IMR-90 (cell line): ENCODE measurements at regions not wholly inside any gene's neighbourhood (a gene's known extent, or its start where the extent isn't known, plus 50 kb on each side); places are given as distances from the start of the nearest gene placed in this dataset.

Experiments
- ATAC-seq: fragments of 200-7000 bp; cut with Tn5 transposase; 2 replicates; pipeline ENCODE4 v1.9.1; 2020; ENCODE audit warnings: low read depth, mild to moderate bottlenecking, moderate library complexity
- BruUV-seq: library from RNA; stranded (reverse); fragments of 400-500 nt; replicated peaks from 2 replicates; lab custom pipeline; 2021; lab: Mats Ljungman, UMichigan
- CTCF ChIA-PET: fragments of 300-600 bp; formaldehyde crosslinking; extraction: SDS; loops from one replicate; lab custom pipeline; 2021; ENCODE audit warnings: antibody characterized with exemption; lab: Yijun Ruan, JAX
- POLR2A ChIA-PET: fragments of 300-600 bp; sonication (Branson Sonifier 250); formaldehyde crosslinking; loops from one replicate; lab custom pipeline; 2022; ENCODE audit warnings: antibody characterized with exemption; ENCODE audit not compliant: unreplicated experiment; lab: Charles Lee
- DNase-seq: peaks from one replicate; pipeline ENCODE4 v3.0.0; 2013
- H2AFZ ChIP-seq: replicated peaks from 2 replicates; pipeline ENCODE3; 2013; ENCODE audit warnings: low read length, mild to moderate bottlenecking; ENCODE audit not compliant: poor library complexity
- H2AK5ac ChIP-seq: 2 replicates; pipeline ENCODE4 v1.6.1; 2013; ENCODE audit warnings: low read depth, low read length, inconsistent platforms
- H2AK9ac ChIP-seq: replicated peaks from 2 replicates; pipeline ENCODE3; 2013; ENCODE audit warnings: mild to moderate bottlenecking, low read depth, low read length, moderate library complexity; ENCODE audit not compliant: poor library complexity
- H2BK120ac ChIP-seq: 2 replicates; pipeline ENCODE4 v1.6.1; 2013; ENCODE audit warnings: low read depth, low read length, inconsistent platforms
- H2BK15ac ChIP-seq: 3 replicates; pipeline ENCODE4 v1.6.1; 2013; ENCODE audit warnings: low read depth, low read length, inconsistent platforms
- H2BK20ac ChIP-seq: 2 replicates; pipeline ENCODE4 v1.6.1; 2013; ENCODE audit warnings: low read depth, mild to moderate bottlenecking, inconsistent platforms, low read length, moderate library complexity
- H2BK5ac ChIP-seq: 2 replicates; pipeline ENCODE4 v1.6.1; 2013; ENCODE audit warnings: mild to moderate bottlenecking, low read depth, low read length, inconsistent platforms; ENCODE audit not compliant: poor library complexity, severe bottlenecking
- H3K14ac ChIP-seq: replicated peaks from 2 replicates; pipeline ENCODE4 v1.6.1; 2013; ENCODE audit warnings: low read depth, low read length, inconsistent platforms
- H3K18ac ChIP-seq: 2 replicates; pipeline ENCODE4 v1.6.1; 2013; ENCODE audit warnings: low read depth, low read length, control low read depth
- H3K23ac ChIP-seq: 2 replicates; pipeline ENCODE4 v1.6.1; 2013; ENCODE audit warnings: low read depth, low read length, inconsistent platforms
- H3K27ac ChIP-seq: 2 replicates; pipeline ENCODE4 v1.5.1; 2013; ENCODE audit warnings: mild to moderate bottlenecking, control low read depth, low read length; ENCODE audit not compliant: insufficient read depth
- H3K27me3 ChIP-seq: 2 replicates; pipeline ENCODE4 v1.6.1; 2013; ENCODE audit warnings: low read length; ENCODE audit not compliant: control insufficient read depth, insufficient read depth
- H3K36me3 ChIP-seq: 2 replicates; pipeline ENCODE4 v1.6.1; 2013; ENCODE audit warnings: low read length, mixed read lengths; ENCODE audit not compliant: control insufficient read depth, insufficient read depth
- H3K4ac ChIP-seq: 2 replicates; pipeline ENCODE4 v1.6.1; 2013; ENCODE audit warnings: low read depth, low read length, inconsistent platforms
- H3K4me1 ChIP-seq: 2 replicates; pipeline ENCODE4 v1.6.1; 2013; ENCODE audit warnings: low read length, mixed read lengths; ENCODE audit not compliant: control insufficient read depth, insufficient read depth
- H3K4me2 ChIP-seq: 2 replicates; pipeline ENCODE4 v1.6.1; 2013; ENCODE audit warnings: low read depth, mild to moderate bottlenecking, control low read depth, low read length, moderate library complexity
- H3K4me3 ChIP-seq: 2 replicates; pipeline ENCODE4 v1.5.1; 2013; ENCODE audit warnings: low read depth, mild to moderate bottlenecking, control low read depth, low read length, moderate library complexity; ENCODE audit not compliant: insufficient read depth
- H3K56ac ChIP-seq: 2 replicates; pipeline ENCODE4 v1.6.1; 2013; ENCODE audit warnings: low read length, inconsistent platforms; ENCODE audit not compliant: insufficient read depth; ENCODE audit errors: extremely low read depth
- H3K79me1 ChIP-seq, 2 experiments: 2 replicates each; pipeline ENCODE4 v1.6.1; 2013; ENCODE audit warnings: low read length in 2 of 2, inconsistent platforms in 1 of 2, low read depth in 1 of 2
- H3K9ac ChIP-seq: 2 replicates; pipeline ENCODE4 v1.6.1; 2013; ENCODE audit warnings: low read depth, low read length, control low read depth
- H3K9me1 ChIP-seq: 2 replicates; pipeline ENCODE4 v1.6.1; 2013; ENCODE audit warnings: low read length, inconsistent platforms; ENCODE audit not compliant: insufficient read depth
- H3K9me3 ChIP-seq: 2 replicates; pipeline ENCODE4 v1.6.1; 2013; ENCODE audit warnings: low read length; ENCODE audit not compliant: control insufficient read depth, insufficient read depth
- H4K20me1 ChIP-seq: 2 replicates; pipeline ENCODE4 v1.6.1; 2013; ENCODE audit warnings: low read length, inconsistent platforms; ENCODE audit not compliant: insufficient read depth
- H4K5ac ChIP-seq: 2 replicates; pipeline ENCODE4 v1.6.1; 2013; ENCODE audit warnings: mild to moderate bottlenecking, low read depth, low read length, control low read depth
- H4K8ac ChIP-seq, 2 experiments: 2 replicates each; pipeline ENCODE4 v1.6.1; 2013; ENCODE audit warnings: low read depth in 2 of 2, low read length in 2 of 2, control low read depth in 1 of 2, inconsistent platforms in 1 of 2
- H4K91ac ChIP-seq: 2 replicates; pipeline ENCODE4 v1.6.1; 2013; ENCODE audit warnings: low read depth, low read length, inconsistent platforms; ENCODE audit not compliant: insufficient read depth
- BHLHE40 ChIP-seq: fragments of 150-350 bp; IDR thresholded peaks from 2 replicates; pipeline ENCODE4 v1.6.1; 2016; ENCODE audit warnings: mild to moderate bottlenecking, low read depth, low read length
- CEBPB ChIP-seq: IDR thresholded peaks from 2 replicates; pipeline ENCODE4 v1.6.1; 2012; ENCODE audit warnings: low read depth, low read length, improper control_type of control experiment
- ELK1 ChIP-seq: fragments of 150-350 bp; IDR thresholded peaks from 2 replicates; pipeline ENCODE4 v1.6.1; 2016; ENCODE audit warnings: low read depth, mild to moderate bottlenecking, low read length, moderate library complexity, borderline replicate concordance
- dilution Hi-C: fragments of 300-500 bp; cut with HindIII; formaldehyde crosslinking; loops from one replicate; pipeline ENCODE4 v1.14.3; 2018; ENCODE audit warnings: low sequenced_read_pairs; ENCODE audit not compliant: unreplicated experiment
- in situ Hi-C: fragments of 300-500 bp; cut with MboI; formaldehyde crosslinking; loops from 3 replicates; pipeline ENCODE4 v1.14.3; 2019; ENCODE audit warnings: low sequenced_read_pairs, inconsistent platforms, mixed read lengths
- intact Hi-C: fragments of 100-400 bp; cut with micrococcal nuclease; formaldehyde crosslinking; loops from 2 replicates; pipeline ENCODE4 v1.10.0; 2022

DNA sequence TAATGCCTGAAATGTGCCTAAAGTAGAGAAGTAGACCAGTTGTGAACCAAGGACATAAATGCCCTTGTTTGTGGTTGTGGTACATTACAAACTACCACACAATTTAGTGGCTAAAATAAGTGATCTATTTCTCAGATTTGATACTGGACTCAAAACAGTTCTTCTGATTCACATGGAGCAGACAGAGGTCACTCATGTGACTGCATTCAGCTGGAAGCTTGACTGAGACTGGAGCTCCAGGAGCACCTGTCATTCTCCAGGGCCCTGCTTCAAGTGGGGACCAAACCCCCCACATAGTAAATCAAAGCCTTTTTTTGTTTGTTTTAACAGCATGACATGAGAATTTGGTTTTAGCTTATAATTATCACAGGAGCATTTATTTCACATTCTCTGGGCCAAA is 301.2 kb downstream of the OXSM start:
- no peaks in the 10 kb centered on the region for H4K20me1 ChIP-seq
- H3K14ac ChIP-seq = no peak overlapping the region
- POLR2A ChIA-PET = no interaction called here
- no peak overlapping the region for H3K56ac ChIP-seq
- no peak overlapping the region for H2BK5ac ChIP-seq
- no peaks in the 10 kb centered on the region for H3K9me1 ChIP-seq
- H4K5ac ChIP-seq = no peak overlapping the region
- no peaks in the 10 kb centered on the region for H3K36me3 ChIP-seq
- no peak overlapping the region for H2AFZ ChIP-seq
- CTCF ChIA-PET = no interaction called here
- peaks cover 8% of the 10 kb centered on the region for H3K9me3 ChIP-seq
- no peak overlapping the region for H2BK15ac ChIP-seq
- no peak for TF ChIP-seq ELK1
- no peak for TF ChIP-seq BHLHE40
- TF ChIP-seq CEBPB = no peak
- ATAC-seq = no peak
- H2BK20ac ChIP-seq = no peak overlapping the region
- no TSS peak for BruUV-seq
- no peak overlapping the region for H3K23ac ChIP-seq
- no peak for DNase-seq
- H3K9ac ChIP-seq = no peak overlapping the region
- no peak overlapping the region for H2BK120ac ChIP-seq
- no peak overlapping the region for H3K4me3 ChIP-seq
- no peak overlapping the region for H4K91ac ChIP-seq
- intact Hi-C loops = no loop called here
- H2AK9ac ChIP-seq = no peak overlapping the region
- in situ Hi-C loops = no loop called here
- no peak overlapping the region for H3K4ac ChIP-seq
- H3K79me1 ChIP-seq = no peaks in the 10 kb centered on the region
- no peak overlapping the region for H3K18ac ChIP-seq
- no peak overlapping the region for H3K4me2 ChIP-seq
- dilution Hi-C loops = no loop called here
- H2AK5ac ChIP-seq = no peak overlapping the region
- H3K27ac ChIP-seq = no peak overlapping the region
- H4K8ac ChIP-seq = no peak overlapping the region
- H3K4me1 ChIP-seq = no peaks in the 10 kb centered on the region
- H3K27me3 ChIP-seq = no peaks in the 10 kb centered on the region
